ENCODE measurements at regions not wholly inside any gene's neighbourhood (a gene's known extent, or its start where the extent isn't known, plus 50 kb on each side); places are given as distances from the start of the nearest gene placed in this dataset.
"Not testable (repeated sequence)": the region's sequence is repeated elsewhere in the genome, so short reads cannot be mapped to it uniquely, and the experiment has no call there.

- no peak for DNase-seq
These were observed 78.8 kb upstream of the NR5A2 start for GRCh38 chr1:199948587-199949280.

GRCh38 chr1:199951005-199951404, 76.5 kb upstream of the NR5A2 start:
- not testable (repeated sequence) for DNase-seq

DNA sequence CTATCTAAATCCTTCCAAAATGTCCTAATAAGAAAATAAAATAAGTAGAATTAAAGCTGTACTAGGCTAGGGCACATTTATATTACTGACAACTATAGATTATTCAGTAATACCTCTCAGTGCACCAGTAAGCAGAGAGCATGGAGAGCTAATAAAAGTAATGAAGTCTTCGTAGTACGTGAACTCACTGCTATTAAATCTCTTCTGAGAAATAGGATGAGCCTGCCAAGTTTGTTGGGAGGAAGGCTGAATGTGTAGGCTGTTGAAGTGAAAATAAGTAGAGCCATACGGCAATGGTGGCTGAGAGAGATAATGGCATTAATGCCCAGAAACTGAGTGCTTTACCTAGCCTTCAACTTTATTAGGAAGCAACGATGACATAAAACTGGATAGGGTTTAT, 73.9 kb upstream of the NR5A2 start:
- DNase-seq, result no peak

DNA sequence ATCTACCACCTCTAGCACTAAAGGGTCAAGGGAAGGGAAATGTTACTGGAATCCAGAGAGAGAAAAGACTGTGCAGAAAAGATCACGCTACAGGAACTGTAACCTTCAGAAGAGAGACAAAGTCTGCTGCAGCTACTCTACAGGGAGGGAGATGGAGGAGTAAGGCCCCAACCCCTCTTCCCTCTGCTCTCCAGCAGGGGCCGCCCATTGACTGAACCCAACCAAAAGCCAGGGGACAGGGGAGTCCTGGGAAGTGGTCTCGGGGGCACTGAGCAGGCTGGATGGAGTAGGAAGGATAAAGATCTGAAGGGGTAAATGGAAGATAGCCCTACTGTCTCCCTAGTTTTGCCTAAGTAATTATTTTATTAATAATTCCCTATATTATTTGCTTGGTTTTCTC, 72.8 kb upstream of the NR5A2 start:
- no peak for DNase-seq

DNA sequence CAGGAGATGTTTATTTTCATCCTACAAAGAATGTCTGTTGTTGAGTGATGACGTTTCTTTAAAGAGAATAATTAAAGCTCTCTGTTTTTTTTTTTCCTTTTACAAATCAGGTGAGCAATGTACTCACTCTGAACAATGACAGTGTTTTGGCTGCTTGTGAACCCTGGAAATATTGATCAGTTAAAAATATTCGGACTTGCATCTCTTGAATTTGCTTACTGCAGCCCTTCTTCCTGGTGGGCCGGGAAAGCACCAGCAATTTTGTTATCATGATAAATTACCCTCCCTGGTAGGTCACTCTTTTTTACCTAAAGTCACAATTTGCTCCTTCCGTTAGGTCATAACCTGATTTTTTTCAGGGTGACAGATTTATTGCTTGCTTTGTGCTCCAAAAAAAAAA, 72.3 kb upstream of the NR5A2 start:
- no peak for DNase-seq

- no peak for DNase-seq
These were observed 71.5 kb upstream of the NR5A2 start for GRCh38 chr1:199956005-199956404.

GRCh38 chr1:199959033-199959774, 68.3 kb upstream of the NR5A2 start:
- no peak for DNase-seq

DNA sequence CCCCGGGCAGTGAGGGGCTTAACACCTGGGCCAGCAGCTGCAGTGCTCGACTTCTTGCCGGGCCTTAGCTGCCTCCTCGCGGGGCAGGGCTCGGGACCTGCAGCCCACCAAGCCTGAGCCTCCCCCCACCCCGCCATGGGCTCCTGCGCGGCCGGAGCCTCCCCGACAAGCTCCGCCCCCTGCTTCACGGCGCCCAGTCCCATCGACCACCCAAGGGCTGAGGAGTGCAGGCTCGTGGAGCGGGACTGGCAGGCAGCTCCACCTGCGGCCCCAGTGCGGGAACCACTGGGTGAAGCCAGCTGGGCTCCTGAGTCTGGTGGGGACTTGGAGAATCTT, 67.8 kb upstream of the NR5A2 start:
- DNase-seq, result no peak

GRCh38 chr1:199970125-199970524, 57.4 kb upstream of the NR5A2 start:
- DNase-seq, result no peak

GRCh38 chr1:199976496-199977144, 50.9 kb upstream of the NR5A2 start:
- no peak for DNase-seq

All from activated CD4-positive, alpha-beta T cell treated with anti-CD3 and anti-CD28 coated beads, Interleukin-2, amount 50 U/mL, for 16 hours (primary cell).